ENCODE measurements at regions not wholly inside any gene's neighbourhood (a gene's known extent, or its start where the extent isn't known, plus 50 kb on each side); places are given as distances from the start of the nearest gene placed in this dataset.
A peak's percentile ranks its signal among the peaks of the same experiment; 100 is the strongest.
"Not testable (repeated sequence)": the region's sequence is repeated elsewhere in the genome, so short reads cannot be mapped to it uniquely, and the experiment has no call there.

- H3K4me1 ChIP-seq (ENCODE audit: control insufficient read depth, insufficient read depth, low read length, poor library complexity, severe bottlenecking): peaks cover 13% of the 10 kb centered on the region
- H3K9me3 ChIP-seq (ENCODE audit: control insufficient read depth, low read length): no peaks in the 10 kb centered on the region
- no peak overlapping the region for H3K27ac ChIP-seq (ENCODE audit: low read depth, low read length, severe bottlenecking)
- no peak overlapping the region for H3K4me3 ChIP-seq (ENCODE audit: extremely low read depth, insufficient read depth, low read length, poor library complexity, severe bottlenecking)
- 78 to 98% methylated on average over 3 of the region's 3 CpGs for WGBS, 2 experiments (ENCODE audit: insufficient coverage in 2 of 2)
- H3K36me3 ChIP-seq (ENCODE audit: control insufficient read depth, insufficient read depth, low read length): no peaks in the 10 kb centered on the region
Observed at GRCh38 chr9:22815246-22815645, 368.6 kb downstream of the DMRTA1 start.

GRCh38 chr9:22817181-22817580 is 370.6 kb downstream of the DMRTA1 start:
- peaks cover 13% of the 10 kb centered on the region for H3K4me1 ChIP-seq (ENCODE audit: control insufficient read depth, insufficient read depth, low read length, poor library complexity, severe bottlenecking)
- H3K36me3 ChIP-seq (ENCODE audit: control insufficient read depth, insufficient read depth, low read length): no peaks in the 10 kb centered on the region
- no peaks in the 10 kb centered on the region for H3K9me3 ChIP-seq (ENCODE audit: control insufficient read depth, low read length)
- peak overlapping the region; percentile 30 for H3K27ac ChIP-seq (ENCODE audit: low read depth, low read length, severe bottlenecking)
- no peak overlapping the region for H3K4me3 ChIP-seq (ENCODE audit: extremely low read depth, insufficient read depth, low read length, poor library complexity, severe bottlenecking)

- WGBS, 2 experiments (ENCODE audit: insufficient coverage in 2 of 2): 80% methylated on average over 1 of the region's 1 CpG; no CpG with 5 or more reads in 1 of the 2 experiments
- Histone ChIP-seq H3K27ac (ENCODE audit: low read depth, low read length, severe bottlenecking) (no peak overlapping the region), H3K4me3 (ENCODE audit: extremely low read depth, insufficient read depth, low read length, poor library complexity, severe bottlenecking) (no peak overlapping the region), H3K36me3 (ENCODE audit: control insufficient read depth, insufficient read depth, low read length) (no peaks in the 10 kb centered on the region), H3K9me3 (ENCODE audit: control insufficient read depth, low read length) (no peaks in the 10 kb centered on the region), H3K4me1 (ENCODE audit: control insufficient read depth, insufficient read depth, low read length, poor library complexity, severe bottlenecking) (no peaks in the 10 kb centered on the region)
Observed at GRCh38 chr9:22829236-22829635, 382.6 kb downstream of the DMRTA1 start.

- 75 to 88% methylated on average over 3 of the region's 3 CpGs for WGBS, 2 experiments (ENCODE audit: insufficient coverage in 2 of 2)
Observed at GRCh38 chr9:22838266-22838665, 391.6 kb downstream of the DMRTA1 start.

GRCh38 chr9:22840641-22841040 is 394.0 kb downstream of the DMRTA1 start:
- H3K4me1 ChIP-seq (ENCODE audit: control insufficient read depth, insufficient read depth, low read length, poor library complexity, severe bottlenecking): no peaks in the 10 kb centered on the region
- H3K27ac ChIP-seq (ENCODE audit: low read depth, low read length, severe bottlenecking): no peak overlapping the region
- no peak overlapping the region for H3K4me3 ChIP-seq (ENCODE audit: extremely low read depth, insufficient read depth, low read length, poor library complexity, severe bottlenecking)
- no peaks in the 10 kb centered on the region for H3K36me3 ChIP-seq (ENCODE audit: control insufficient read depth, insufficient read depth, low read length)
- H3K9me3 ChIP-seq (ENCODE audit: control insufficient read depth, low read length): peaks cover under 1% of the 10 kb centered on the region

More at GRCh38 chr9:22838266-22838665, 391.6 kb downstream of the DMRTA1 start:
- Histone ChIP-seq H3K4me3 (ENCODE audit: extremely low read depth, insufficient read depth, low read length, poor library complexity, severe bottlenecking) (no peak overlapping the region), H3K4me1 (ENCODE audit: control insufficient read depth, insufficient read depth, low read length, poor library complexity, severe bottlenecking) (no peaks in the 10 kb centered on the region), H3K36me3 (ENCODE audit: control insufficient read depth, insufficient read depth, low read length) (no peaks in the 10 kb centered on the region), H3K9me3 (ENCODE audit: control insufficient read depth, low read length) (no peaks in the 10 kb centered on the region), H3K27ac (ENCODE audit: low read depth, low read length, severe bottlenecking) (no peak overlapping the region)

DNA sequence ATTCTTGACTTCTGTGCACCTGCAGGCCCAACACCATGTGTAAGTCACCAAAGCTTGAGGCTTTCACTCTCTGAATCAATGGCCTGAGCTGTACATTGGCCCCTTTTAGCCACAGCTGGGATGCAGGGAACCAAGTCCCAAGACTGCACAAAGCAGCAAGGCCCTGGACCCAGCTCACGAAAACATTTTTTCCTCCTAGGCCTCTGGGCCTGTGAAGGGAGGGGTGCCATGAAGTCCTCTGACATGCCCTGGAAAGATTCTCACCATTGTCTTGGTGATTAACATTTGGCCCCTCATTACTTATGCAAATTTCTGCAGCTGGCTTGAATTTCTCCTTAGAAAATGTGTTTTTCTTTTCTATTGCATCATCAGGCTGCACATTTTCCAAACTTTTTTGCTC is 398.6 kb downstream of the DMRTA1 start:
- H3K36me3 ChIP-seq (ENCODE audit: control insufficient read depth, insufficient read depth, low read length); H3K27ac ChIP-seq (ENCODE audit: low read depth, low read length, severe bottlenecking); H3K4me3 ChIP-seq (ENCODE audit: extremely low read depth, insufficient read depth, low read length, poor library complexity, severe bottlenecking); H3K4me1 ChIP-seq (ENCODE audit: control insufficient read depth, insufficient read depth, low read length, poor library complexity, severe bottlenecking): not testable (repeated sequence)
- peaks cover 16% of the 10 kb centered on the region for H3K9me3 ChIP-seq (ENCODE audit: control insufficient read depth, low read length)
- WGBS, 2 experiments (ENCODE audit: insufficient coverage in 2 of 2): 86% methylated on average over 1 of the region's 1 CpG; no CpG with 5 or more reads in 1 of the 2 experiments

DNA sequence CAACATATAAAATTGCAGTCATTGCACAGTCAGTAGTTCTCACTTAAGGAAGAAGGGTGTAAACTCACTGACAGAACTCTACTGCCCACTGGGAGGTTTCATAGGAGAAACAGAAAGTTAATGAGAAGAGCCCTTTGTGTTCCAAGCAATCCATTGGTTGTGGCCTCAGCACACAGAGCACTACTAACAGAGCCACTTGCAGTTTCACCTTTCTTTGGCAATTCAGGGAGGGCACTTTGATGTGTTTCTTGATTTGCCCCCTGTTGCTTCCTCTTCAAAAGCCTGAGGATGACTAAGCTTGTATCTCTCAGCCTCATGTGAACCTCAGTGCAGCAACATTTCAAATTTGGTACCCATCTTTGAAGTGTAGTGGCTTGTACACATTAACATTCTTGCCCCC is 409.4 kb downstream of the DMRTA1 start:
- no peak overlapping the region for H3K4me3 ChIP-seq (ENCODE audit: extremely low read depth, insufficient read depth, low read length, poor library complexity, severe bottlenecking)
- H3K4me1 ChIP-seq (ENCODE audit: control insufficient read depth, insufficient read depth, low read length, poor library complexity, severe bottlenecking): no peaks in the 10 kb centered on the region
- H3K9me3 ChIP-seq (ENCODE audit: control insufficient read depth, low read length): no peaks in the 10 kb centered on the region
- no peak overlapping the region for H3K27ac ChIP-seq (ENCODE audit: low read depth, low read length, severe bottlenecking)
- H3K36me3 ChIP-seq (ENCODE audit: control insufficient read depth, insufficient read depth, low read length): no peaks in the 10 kb centered on the region

DNA sequence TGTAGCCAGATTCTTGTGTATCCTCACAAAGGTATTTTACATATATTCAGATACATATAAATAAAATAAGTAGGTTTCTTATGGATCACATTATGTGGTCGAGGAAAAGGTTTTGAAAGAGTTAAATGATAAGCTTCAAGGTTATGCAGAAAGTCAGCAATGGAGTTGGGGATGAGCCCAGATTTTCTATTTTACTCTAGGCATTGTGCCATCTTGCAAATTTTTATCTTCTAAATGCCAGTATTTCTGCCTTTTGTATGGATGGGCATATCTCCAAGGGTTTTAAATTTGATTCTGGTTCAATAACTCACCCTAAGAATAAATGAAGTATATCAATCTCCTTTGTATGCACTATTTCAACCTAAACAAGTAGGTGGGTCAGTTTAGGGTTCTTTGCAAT is 410.7 kb downstream of the DMRTA1 start:
- H3K9me3 ChIP-seq (ENCODE audit: control insufficient read depth, low read length): no peaks in the 10 kb centered on the region
- WGBS, 2 experiments (ENCODE audit: insufficient coverage in 2 of 2): no CpG with 5 or more reads among the region's 1 CpG
- H3K27ac ChIP-seq (ENCODE audit: low read depth, low read length, severe bottlenecking): no peak overlapping the region
- H3K4me1 ChIP-seq (ENCODE audit: control insufficient read depth, insufficient read depth, low read length, poor library complexity, severe bottlenecking): no peaks in the 10 kb centered on the region
- H3K36me3 ChIP-seq (ENCODE audit: control insufficient read depth, insufficient read depth, low read length): no peaks in the 10 kb centered on the region
- no peak overlapping the region for H3K4me3 ChIP-seq (ENCODE audit: extremely low read depth, insufficient read depth, low read length, poor library complexity, severe bottlenecking)

- 95 to 96% methylated on average over 22 of the region's 25 CpGs for WGBS, 2 experiments (ENCODE audit: insufficient coverage in 2 of 2)
- H3K4me1 ChIP-seq (ENCODE audit: control insufficient read depth, insufficient read depth, low read length, poor library complexity, severe bottlenecking): no peaks in the 10 kb centered on the region
- H3K9me3 ChIP-seq (ENCODE audit: control insufficient read depth, low read length): no peaks in the 10 kb centered on the region
- H3K36me3 ChIP-seq (ENCODE audit: control insufficient read depth, insufficient read depth, low read length): no peaks in the 10 kb centered on the region
- no peak overlapping the region for H3K4me3 ChIP-seq (ENCODE audit: extremely low read depth, insufficient read depth, low read length, poor library complexity, severe bottlenecking)
- no peak overlapping the region for H3K27ac ChIP-seq (ENCODE audit: low read depth, low read length, severe bottlenecking)
Observed at GRCh38 chr9:22863106-22863505, 416.5 kb downstream of the DMRTA1 start.

- Histone ChIP-seq H3K27ac (ENCODE audit: low read depth, low read length, severe bottlenecking) (no peak overlapping the region), H3K9me3 (ENCODE audit: control insufficient read depth, low read length) (no peaks in the 10 kb centered on the region), H3K36me3 (ENCODE audit: control insufficient read depth, insufficient read depth, low read length) (no peaks in the 10 kb centered on the region), H3K4me3 (ENCODE audit: extremely low read depth, insufficient read depth, low read length, poor library complexity, severe bottlenecking) (no peak overlapping the region), H3K4me1 (ENCODE audit: control insufficient read depth, insufficient read depth, low read length, poor library complexity, severe bottlenecking) (no peaks in the 10 kb centered on the region)
- whole genome bisulfite sequencing, 2 experiments (ENCODE audit: insufficient coverage in 2 of 2): 89% methylated on average over 1 of the region's 1 CpG; no CpG with 5 or more reads in 1 of the 2 experiments
Observed at GRCh38 chr9:22863736-22864135, 417.1 kb downstream of the DMRTA1 start.

- no peaks in the 10 kb centered on the region for H3K4me1 ChIP-seq (ENCODE audit: control insufficient read depth, insufficient read depth, low read length, poor library complexity, severe bottlenecking)
- no peaks in the 10 kb centered on the region for H3K9me3 ChIP-seq (ENCODE audit: control insufficient read depth, low read length)
- 88 to 100% methylated on average over 1 of the region's 4 CpGs for WGBS, 2 experiments (ENCODE audit: insufficient coverage in 2 of 2)
- H3K4me3 ChIP-seq (ENCODE audit: extremely low read depth, insufficient read depth, low read length, poor library complexity, severe bottlenecking): no peak overlapping the region
- no peak overlapping the region for H3K27ac ChIP-seq (ENCODE audit: low read depth, low read length, severe bottlenecking)
- H3K36me3 ChIP-seq (ENCODE audit: control insufficient read depth, insufficient read depth, low read length): no peaks in the 10 kb centered on the region
Observed at GRCh38 chr9:22893196-22893843, 446.7 kb downstream of the DMRTA1 start.
